HG02870 (cell line): ENCODE measurements at regions not wholly inside any gene's neighbourhood (a gene's known extent, or its start where the extent isn't known, plus 50 kb on each side); places are given as distances from the start of the nearest gene placed in this dataset.

Experiments used
- ATAC-seq: cut with Tn5 transposase; IDR thresholded peaks from one replicate; pipeline ENCODE4 v1.9.1; 2021; ENCODE audit warnings: mild to moderate bottlenecking, moderate library complexity; ENCODE audit not compliant: unreplicated experiment

DNA sequence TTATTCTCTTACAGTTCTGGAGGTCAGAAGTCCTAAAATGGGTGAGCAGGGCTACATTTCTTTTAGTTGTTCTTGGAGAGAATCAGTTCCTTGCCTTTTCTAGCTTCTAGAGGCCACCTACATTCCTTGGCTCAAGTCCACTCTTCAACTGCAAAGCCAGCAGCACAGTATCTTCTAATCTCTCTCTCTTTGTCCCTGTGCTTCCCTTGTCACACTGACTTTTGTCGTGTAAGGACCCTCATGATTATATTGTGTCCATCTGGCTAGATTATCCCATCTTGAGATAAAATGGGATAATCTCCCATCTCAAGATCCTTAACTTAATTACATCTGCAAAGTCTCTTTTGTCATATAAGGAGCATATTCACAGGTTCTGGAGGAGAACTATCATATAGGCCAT, 359.0 kb downstream of the ADRA2A start:
- ATAC-seq = no peak

DNA sequence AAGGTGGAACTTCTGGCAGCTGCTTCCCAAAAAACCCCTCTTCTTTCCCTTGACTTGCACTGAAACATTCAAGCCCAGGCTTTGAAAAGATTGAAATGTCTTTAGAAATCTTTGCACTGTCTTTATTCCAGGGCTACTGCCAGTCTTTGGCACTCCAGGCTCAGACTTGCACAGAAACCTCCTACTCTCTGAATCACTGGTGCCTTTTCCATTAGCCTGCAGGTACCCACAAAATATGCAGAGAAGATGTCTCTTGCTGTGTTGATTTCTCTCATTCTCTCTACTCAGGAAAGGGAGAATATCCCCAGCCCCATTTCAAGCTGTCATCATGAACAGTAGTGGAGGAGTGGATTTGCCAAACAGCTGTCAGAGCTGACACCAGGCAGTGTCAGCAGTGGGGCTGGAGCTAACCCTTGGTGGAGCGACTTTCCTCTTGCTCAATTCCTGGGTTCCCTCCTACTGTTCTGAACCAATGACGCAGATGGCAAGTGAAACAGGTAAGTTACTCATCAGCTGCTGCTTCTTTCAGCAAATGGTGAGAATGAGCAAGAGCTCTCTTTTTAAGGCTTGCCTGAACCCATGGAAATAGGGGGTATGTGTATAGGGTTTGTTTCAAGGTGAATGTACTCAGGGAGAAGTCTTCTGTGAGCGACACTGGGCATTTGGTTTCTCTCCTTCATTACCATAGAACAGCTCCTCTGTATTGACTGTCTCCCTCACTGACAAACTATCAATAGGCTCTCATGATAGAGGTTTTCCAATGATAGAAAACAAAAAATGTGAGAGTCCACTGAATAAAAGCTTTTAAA, 362.4 kb downstream of the ADRA2A start:
- ATAC-seq = no peak

DNA sequence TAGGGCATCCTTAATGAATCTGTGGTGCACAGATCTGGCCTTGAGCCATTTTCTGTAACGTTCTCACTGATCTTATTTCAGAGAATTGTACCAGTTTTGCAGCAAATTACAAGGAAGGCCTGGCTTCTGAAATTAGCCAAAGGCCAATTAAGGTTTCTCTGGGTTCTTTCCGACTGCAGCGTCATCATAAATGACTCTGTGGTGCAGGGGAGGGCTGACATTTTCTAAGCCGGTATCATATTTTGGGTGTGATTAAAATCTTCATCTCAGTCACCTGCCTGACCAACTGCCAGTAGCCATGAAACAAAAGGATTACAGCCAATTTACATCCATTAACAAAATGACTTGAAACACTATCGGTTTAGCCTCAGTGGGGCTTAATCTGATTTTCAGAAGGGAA, 363.7 kb downstream of the ADRA2A start:
- no peak for ATAC-seq

DNA sequence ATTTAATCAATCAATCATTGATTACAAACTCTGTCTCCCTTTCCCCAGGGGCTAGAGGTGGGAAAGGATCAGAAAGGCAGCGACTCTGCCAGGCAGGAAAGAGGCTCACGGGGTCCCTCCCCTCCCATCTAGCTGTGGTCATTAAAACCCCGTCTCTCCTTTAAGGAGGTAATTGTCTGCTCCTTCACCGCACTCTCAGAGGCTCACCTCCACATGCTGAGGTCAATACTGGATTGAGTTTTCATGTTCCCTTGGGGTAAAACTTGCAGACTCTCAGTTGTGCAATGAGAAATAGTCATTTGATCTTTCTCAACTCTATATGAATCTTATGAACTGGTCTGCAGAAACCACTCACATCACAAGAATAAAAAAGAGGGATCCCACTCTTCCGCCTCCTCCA, 368.8 kb downstream of the ADRA2A start:
- ATAC-seq = no peak

DNA sequence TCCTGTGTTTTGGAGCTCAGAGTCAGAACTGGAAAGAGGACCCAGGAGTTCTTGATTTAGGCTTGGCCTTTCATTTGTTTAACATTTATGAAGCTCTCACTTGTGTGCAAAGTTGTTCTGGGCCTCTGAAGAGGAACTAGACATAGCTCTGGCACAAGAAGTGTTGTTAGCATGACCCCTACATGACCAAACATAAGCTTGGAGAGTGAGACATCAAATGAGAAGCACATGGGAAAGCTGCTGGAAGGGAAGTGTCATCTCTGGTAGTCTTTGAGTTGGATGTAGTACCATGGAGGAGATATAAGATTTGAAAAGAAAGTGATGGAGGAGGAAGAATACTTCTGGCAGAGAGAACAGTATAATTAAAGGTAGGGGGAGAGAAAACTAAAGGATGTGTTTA, 370.1 kb downstream of the ADRA2A start:
- no peak for ATAC-seq

DNA sequence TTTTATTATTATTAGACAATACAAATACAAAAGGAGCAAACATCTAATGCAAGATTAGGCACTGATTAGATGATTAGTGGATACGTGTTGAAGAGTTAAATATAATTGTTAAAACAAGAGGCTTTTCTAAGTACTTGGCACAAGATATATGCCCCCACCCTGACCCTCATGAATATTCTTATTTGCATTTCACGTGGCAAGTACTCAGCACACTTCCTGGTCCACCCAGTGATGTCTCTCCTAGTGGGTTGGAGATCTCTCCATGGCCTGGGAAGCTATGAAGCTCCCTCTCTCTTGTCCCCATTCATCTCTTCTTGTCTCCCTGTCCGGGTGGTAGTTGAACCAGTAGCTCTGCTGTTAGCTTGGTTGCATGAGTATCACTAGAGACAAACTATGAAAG, 375.3 kb downstream of the ADRA2A start:
- ATAC-seq = no peak

DNA sequence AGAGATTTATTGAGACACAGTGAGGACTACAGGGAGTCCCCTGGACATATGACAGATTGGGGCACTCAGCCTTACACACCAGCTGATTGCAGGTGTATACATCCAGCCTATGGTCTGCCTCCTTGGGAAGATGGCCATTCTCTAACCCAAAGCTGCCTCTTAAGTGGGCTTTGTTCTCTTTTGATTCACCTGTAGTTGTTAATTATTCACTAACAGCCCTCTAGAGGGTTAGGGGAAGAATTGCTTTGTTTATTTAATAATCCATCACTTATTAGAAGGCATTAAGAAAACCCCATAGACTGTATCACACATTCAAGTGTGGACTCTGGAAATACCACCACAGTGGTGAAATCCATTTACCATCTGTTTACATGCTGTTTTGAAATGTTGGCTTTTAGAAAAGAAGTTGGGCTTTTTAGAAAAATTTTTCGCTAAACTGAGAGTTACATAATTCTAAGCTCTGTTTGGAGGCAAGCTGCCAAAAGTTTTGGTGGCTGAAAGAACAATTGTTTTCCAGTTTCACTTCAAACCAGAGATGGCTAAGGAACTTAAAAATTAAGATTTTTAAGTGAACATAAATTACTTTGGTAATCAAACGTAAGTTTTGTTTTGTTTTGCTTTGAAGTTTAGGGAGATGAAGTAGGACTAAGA, 379.1 kb downstream of the ADRA2A start:
- ATAC-seq = no peak

DNA sequence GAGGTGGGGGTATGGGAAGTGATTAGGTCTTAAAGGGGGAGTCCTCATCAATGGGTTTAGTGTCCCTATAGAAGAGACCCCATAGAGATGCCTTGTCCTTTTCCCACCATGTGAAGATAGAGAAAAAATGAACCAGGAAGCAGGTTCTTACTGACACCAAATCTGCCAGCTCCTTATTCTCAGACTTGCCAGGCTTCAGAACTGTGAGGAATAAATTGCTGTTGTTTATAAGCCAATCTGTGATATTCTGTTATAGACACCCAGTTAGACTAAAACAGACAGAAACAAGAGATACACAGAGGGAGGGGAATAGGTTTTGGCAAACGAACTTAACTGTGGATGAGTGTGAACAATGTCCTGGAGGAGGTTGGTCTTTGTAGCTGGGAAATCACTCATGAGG, 381.4 kb downstream of the ADRA2A start:
- no peak for ATAC-seq

DNA sequence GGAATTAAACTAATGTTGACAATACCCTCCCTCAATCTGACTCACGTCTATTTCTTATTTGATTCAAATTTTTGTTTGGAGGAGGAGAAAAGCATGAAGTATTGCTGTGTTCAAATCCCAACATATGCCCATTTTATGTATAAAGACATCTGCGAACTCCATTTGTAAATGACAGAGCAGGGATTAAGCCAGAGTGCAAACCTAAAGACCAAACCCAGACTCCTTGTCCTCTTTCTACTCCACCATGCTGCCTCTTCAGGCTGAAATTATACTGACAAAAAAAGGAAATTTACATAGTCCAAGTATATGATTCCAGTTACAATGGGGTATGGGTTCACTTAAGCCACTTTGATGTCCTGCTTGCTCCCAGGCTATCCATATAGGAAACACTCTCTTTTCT, 383.1 kb downstream of the ADRA2A start:
- ATAC-seq = no peak

DNA sequence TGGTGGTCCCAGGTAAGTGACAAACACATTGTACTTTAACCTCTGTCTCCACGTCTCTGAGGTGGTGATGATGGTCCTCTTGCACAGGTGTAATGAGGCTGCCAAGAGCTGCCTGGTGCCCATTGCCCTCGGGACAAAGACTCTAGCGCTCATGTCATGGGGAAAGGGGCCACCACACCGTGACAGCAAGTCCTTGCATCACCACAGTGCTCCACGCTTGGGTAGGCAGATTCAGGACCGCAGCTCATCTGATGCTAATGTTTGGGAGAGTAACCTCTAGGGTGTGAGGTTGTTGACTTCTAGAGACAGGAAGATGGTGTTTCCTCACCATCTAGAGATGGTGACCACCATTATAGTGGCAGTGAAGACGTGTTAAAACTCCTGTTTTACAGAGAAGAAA, 395.6 kb downstream of the ADRA2A start:
- no peak for ATAC-seq

DNA sequence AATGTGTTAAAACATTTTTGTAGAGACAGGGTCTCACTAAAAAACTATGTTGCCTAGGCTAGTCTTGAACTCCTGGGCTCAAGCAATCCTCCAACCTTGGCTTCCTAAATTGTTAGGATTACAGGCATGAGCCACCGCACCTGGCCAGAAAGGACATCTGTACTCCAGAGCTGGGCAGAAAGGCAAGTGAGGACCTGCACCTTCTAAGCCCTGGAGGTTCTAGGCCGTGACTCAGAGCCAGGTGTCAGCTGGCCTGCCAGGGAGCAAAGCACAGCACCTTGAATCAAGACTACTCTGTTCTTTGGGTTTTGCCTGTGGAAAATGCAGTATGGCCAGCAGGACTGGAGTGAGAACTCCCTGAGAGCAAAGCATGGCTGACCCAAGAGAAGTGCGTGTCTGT, 396.5 kb downstream of the ADRA2A start:
- ATAC-seq = no peak

DNA sequence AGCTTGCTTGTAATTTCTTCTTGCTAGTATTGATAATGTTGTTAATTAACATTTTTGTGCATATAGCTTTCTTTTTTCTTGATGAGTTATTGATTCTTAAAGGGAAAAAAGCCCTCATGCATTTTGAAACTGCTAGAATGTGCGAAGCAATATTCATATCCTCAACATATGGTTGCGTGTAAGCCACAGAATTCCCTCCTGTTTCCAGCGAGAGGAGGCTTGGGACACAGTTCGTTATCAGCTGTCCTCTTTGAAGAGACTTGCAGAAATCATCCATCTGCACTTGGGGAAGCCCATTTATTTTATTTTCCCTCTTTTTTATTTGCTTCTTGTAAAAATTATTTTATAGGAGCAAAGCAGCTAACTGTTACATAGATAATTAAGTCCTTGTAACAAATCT, 398.0 kb downstream of the ADRA2A start:
- ATAC-seq = no peak

DNA sequence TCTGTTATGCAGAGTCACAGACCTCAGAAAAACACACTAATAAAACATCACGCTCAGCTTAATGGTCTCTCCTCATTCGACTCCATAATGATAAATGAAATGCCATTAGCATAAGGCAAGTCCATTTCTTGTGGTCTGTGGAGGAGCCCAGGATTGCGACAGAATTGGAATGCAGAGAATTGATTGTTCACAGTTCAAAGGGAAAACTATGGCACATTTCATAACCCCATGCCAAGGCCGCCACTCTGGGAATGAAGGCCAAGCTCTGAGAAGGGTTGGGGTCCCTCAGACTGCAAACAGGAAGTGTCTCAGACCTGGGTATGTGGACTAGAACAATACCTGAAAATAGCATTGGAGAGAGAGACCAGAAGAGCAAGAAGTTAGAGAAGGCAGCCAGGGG, 398.9 kb downstream of the ADRA2A start:
- no peak for ATAC-seq

DNA sequence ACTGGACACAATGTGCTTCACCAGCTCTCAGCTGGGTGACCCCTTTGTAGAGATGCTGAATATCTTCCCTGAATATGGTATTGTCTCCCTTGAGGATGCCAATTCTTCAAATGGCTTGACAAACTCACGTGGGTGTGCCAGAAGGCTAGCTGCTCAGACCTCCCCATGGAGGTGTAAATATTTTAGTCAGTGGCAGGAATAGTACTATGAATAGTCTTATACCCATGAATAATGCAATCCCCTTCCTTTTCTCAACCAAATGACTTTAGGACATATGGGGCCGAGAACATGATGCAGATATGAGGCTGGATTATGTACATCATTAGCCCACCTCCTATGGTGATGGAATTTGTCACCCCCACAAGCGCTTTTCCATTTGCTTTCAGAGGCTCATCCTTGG, 401.8 kb downstream of the ADRA2A start:
- ATAC-seq = no peak

DNA sequence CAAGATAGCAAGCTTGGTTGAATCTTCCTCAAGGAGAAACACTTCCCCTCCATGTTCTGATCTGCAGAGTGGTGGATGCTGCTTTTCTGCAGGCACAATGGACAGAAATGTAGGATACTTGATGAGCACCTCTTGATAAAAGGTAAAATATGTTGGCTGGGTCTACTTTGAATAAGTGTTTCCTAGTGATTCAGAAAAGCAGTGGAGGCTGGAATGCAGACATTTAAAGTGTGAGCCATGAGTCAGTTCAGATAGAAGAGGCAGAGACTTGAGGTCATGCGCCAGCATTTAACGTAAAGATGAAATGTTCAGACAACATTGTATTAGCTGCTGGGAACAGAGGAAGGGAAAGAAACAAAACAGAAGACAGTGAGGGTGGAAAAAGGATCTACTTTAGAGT, 403.1 kb downstream of the ADRA2A start:
- no peak for ATAC-seq

DNA sequence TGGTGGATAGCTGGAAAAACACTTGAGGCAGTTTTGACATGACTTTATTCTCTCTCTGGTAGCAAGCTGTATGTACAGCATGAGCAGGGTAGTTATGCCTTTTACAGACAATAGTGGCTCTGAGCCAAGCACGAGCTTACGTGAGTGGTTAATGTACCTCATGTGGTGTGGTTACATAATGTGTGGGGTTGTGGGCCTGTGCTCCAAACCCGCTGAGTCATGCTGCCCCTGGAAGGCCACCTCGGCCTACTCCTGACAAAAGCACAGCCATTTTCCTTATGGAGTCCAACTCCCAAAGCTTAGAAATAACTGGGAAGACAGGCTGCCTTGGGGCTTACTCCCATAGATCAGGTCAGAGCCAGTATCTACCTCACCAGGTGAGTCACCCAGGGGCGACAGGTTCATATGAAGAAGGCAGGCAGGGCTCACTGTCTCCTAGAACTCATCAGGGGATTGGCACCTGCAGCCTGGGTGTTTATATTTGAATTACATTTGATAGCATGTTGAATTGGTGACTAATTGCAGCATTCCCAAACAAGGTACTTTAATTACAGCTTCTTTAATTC, 404.5 kb downstream of the ADRA2A start:
- ATAC-seq = no peak

DNA sequence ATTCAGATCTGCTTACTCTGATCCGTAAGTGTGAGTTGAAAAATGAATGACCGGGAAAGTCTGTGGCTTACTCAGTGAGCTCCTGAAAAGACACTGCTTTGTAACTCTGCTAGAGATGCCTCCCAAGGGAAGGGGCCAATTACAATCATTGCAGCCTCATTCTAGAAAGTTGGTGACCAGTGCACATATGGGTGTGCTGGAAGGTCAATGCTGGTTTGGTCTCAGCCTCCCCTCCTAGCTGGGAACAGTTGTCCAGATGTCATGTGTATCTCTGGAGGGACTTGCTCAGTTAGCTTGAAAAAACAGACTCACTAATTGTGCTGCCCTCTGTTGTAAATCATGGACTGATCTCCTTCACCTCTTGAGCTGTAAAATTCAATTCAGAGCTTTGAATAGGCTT, 405.0 kb downstream of the ADRA2A start:
- no peak for ATAC-seq

DNA sequence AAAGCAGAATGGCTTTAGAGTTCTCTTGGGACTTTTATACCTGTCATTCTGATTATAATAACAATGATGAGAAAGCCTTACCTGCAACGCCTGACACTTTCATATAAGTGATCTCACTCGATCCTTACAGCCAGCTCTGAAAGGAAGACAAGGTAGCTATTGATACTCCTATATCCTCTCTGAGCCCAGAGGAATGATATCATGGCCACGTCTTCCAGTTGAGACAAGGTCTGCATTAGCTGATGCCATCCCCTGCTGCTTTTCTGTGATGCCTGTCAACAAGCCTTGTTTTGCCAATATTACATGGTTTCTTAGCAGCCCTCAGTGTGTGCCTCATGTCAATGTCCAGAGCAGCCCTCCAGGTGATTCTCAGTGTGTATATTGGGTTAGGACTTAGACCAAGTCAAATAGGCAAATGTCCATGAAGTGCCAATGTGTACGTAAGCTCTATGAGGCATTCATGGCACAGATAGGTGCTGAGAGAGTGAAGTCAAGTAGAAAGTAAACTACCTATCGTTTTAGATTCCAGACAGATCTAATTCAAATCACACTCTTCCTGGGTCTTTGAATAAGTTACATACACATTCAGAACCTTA, 405.9 kb downstream of the ADRA2A start:
- no peak for ATAC-seq

DNA sequence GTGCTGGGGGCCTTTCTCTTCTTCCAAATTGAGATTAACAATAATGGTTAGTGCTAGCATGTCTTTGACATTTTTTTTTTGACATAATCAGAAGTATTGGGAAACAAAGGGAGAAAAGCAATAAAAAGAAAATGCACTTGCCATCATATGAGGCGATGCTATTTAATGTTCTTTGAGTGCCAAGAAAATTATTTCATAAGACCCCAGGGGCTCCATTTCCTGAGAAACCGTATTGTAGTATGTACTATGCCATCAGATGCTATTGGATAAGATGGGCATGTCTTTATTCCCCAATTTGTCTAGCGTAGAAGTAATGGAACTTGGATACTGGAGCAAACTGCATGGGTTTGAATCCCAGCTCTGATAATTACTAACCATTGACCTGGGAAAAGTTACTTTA, 408.9 kb downstream of the ADRA2A start:
- no peak for ATAC-seq

DNA sequence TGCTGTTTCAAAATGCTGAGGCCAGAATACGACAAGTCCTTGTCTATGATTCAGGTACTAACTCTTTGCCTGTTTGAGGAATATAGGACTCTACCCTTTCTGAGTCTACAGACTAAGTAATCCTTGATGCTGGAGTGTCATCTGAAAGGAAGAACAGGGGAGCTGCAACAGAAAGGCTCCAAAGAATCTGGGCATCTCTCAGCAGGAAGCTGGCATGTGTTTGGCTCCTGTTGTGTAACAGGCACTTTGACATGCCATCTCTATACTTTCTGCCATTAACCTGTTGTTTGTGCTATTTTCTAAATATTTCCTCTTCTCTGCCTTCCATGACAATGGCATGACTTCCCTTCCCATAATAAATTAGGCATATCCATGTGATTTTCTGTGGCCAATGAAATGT, 409.5 kb downstream of the ADRA2A start:
- no peak for ATAC-seq

DNA sequence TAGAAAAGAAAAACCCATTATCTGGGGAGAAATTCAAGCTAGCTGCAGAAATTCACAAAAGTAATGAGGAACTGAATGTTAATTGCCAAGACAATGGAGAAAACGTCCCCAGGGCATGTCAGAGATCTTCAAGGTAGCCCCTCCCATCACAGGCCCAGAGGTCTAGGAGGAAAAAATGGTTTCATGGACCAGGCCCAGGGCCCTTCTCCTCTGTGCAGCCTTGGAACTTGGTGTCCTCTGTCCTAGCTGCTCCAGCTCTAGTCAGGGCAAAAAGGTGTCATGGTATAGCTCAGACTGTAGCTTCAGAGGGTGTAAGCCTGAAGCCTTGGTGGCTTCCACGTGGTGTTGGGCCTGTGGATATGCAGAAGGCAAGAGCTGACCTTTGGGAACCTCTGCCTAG, 411.8 kb downstream of the ADRA2A start:
- ATAC-seq = no peak

DNA sequence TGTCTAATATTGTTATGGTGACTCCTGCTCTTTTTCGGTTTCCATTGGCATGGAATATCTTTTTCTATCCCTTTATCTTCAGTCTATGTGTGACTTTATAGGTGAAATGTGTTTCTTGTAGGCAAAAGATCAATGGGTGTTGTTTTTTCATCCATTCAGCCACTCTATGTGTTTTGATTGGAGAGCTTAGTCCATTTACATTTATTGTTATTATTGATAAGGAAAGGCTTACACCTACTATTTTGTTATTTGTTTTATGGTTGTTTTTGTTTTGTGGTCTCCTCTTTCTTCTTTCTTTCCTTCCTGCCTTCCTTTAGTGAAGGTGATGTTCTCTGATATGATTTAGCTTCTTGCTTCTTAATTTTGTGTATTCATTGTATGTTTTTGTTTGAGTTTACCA, 414.3 kb downstream of the ADRA2A start:
- ATAC-seq = no peak
